HG03060 (cell line): ENCODE measurements at regions not wholly inside any gene's neighbourhood (a gene's known extent, or its start where the extent isn't known, plus 50 kb on each side); places are given as distances from the start of the nearest gene placed in this dataset.

Source experiments
- ATAC-seq: cut with Tn5 transposase; IDR thresholded peaks from one replicate; pipeline ENCODE4 v1.9.1; 2021; ENCODE audit warnings: low read depth, moderate number of reproducible peaks; ENCODE audit not compliant: unreplicated experiment

DNA sequence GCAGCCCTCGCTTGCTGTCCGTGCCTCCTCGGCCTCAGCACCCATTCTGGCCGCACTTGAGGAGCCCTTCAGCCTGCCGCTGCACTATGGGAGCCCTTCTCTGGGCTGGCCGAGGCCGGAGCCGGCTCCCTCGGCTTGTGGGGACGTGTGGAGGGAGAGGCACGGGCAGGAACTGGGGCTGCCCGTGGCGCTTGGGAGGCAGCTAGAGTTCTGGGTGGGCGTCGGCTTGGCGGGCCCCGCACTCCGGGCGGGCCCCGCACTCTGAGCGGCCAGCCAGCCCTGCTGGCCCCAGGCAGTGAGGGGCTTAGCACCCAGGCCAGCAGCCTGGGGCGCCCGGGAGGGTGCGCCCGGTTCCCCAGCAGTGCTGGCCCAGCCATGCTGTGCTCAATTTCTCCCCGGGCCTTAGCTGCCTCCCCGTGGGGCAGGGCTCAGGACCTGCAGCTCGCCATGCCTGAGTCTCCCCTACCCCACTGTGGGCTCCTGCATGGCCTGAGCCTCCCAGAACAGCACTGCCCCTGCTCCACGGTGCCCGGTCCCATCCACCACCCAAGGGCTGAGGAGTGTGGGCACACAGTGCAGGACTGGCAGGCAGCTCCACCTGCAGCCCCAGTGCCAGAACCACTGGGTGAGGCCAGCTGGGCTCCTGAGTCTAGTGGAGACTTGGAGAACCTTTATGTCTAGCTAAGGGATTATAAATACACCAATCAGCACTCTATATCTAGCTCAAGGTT is 240.0 kb upstream of the PRR20A start:
- no peak for ATAC-seq

- no peak for ATAC-seq
Measured at GRCh38 chr13:56902276-56902675, 238.4 kb upstream of the PRR20A start.

DNA sequence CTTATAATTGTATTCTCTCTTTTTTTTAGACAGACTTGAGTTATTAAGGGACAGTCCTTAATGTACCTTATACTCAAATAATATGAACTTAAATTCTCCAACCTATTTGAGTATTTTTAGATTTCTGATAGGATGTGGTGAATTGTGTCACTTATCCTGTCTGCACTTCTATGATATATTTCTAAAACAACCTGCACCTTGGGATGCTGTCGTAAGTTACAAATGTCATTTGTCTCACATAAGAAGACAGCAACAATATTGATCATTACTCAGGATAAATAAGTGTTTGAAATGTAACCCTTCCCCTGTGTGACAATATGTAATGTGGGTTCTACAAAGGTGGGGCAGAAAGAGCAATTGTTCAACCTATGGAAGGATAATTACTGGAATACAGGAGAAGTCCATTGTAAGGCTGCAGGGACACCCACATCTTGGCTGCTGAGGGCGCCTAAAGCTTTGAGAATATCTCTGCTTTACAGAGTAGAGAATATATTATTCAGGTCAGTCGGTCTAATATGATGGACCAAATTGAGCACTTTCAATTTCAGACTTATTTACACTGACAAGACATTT is 236.9 kb upstream of the PRR20A start:
- no peak for ATAC-seq

DNA sequence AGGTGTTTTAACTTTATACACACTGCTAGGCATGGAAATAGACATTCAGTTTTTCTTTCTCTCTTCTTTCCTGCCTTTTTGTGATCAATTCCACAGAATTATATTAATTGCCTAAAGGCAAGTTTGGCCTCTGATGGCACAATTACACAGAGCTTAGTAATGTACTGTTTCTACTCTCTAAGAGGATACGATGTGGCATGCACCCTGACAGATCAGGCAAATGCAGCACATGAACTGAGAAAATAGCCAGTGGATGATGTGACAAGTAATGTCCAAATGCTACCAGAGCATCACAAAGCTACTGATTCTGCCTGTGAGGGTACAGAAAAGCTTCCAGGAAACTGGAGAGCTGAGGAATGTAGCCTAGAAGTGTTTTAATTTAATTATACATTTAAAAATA is 233.8 kb upstream of the PRR20A start:
- ATAC-seq, result no peak

DNA sequence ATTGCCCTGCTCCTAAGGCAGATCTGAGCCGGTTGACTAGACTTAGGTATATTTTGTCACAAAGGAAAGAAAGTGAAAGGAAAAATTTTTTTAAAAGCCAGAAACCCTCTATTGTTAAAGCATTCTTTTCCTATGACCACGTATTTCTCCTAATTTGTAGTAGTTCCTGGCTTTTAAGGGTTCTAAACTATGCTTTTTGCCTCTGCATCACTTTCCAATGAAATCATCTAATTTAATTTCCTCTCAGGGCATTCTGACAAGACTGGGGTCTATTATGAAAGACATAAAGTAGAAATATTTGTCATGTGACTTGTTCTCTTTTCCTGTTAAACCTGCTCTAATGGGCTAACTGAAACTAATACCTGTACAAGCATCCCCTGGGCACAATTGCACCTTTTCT is 233.0 kb upstream of the PRR20A start:
- no peak for ATAC-seq

DNA sequence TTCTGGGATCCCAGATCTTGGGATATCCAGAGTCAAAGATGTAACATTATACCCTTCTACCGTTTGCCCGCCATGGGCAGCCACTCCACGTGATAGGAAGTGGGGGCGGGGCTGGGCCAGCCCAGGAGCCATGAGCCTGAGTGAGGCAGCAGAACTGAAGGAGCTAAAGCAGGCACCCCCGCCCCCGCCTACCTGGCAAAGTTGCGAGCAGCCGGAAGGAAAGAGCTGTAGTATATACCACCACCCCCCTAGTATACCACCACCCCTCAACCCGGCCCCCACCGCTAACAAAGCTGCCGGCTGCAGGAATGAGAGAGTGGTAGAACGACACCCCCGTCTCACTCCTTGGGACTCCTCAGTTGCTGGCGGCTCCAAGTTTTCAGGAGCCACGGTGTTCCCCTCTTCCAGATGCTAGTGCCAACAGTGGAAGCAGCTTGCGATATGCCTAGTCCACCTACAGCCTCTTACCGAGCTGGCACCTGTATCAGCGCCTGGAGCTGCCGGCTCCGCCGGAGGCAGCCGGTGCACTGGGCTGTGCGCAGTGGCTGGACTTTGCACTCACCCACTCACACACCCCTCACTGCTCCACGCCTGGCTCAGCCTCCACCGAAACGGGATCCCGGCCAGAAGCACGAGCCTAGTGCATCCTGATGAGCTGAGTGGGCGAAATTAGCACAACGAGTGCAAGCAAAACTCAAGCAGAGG is 230.7 kb upstream of the PRR20A start:
- no peak for ATAC-seq

GRCh38 chr13:56917966-56918365 is 222.8 kb upstream of the PRR20A start:
- no peak for ATAC-seq

- ATAC-seq, result no peak
Measured at GRCh38 chr13:56923626-56924140, 217.0 kb upstream of the PRR20A start.

DNA sequence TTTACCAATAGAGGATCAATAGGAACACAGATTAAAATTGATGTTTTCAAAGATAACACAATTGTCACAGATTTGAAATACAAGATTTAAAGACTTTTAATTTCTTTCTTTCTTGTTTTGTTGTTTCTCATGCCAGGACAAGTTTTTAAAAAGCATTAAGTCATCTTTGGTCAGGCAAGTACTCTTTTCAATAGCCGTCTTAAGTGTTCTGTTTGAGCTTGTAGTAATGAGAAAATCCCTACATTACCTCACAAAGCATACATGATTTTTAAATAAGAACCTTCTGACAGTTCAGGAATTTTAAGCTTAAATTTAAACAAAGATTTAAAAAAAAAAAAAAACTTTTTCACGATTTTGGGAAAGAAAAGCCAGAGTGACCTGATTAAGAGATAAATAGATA is 216.3 kb upstream of the PRR20A start:
- no peak for ATAC-seq

GRCh38 chr13:56932104-56932503 is 208.6 kb upstream of the PRR20A start:
- no peak for ATAC-seq

- no peak for ATAC-seq
Measured at GRCh38 chr13:56953965-56954364, 186.8 kb upstream of the PRR20A start.

GRCh38 chr13:56975647-56976046 is 165.1 kb upstream of the PRR20A start:
- no peak for ATAC-seq

DNA sequence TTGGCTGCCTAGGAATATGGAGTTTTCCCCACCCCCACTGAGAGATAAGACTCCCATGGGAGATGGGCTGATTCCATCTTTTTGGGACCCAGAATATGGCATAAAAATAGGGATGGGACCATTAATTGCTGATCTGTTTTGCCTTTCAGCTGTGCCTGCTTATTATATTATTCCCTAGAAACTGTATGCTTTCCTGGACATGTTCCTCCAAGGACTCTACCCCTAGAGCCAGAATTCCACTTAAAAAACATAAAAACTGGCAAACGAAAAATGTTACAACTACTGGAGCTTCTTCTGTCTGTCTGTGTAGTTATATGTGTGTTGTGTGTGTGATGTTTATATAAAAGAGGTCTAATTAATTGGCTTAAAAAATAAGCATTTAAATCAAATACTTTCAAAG is 159.9 kb upstream of the PRR20A start:
- ATAC-seq, result no peak

DNA sequence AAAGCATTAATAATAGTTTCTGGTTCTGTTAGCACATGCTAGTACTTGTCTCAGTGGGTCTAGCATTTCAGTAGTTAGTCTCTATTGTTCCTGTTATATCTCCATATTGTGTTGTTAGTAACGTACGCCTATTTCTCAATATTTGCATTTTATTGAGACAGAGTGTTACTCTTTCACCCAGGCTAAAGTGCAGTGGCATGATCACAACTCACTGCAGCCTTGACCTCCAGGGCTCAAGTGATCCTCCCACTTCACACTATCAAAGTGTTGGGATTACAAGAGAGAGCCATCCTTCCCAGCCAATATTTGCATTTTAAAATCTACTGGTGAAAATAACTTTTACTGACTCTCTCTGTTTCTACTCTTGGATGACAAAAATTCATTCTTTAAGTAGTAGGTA is 154.6 kb upstream of the PRR20A start:
- ATAC-seq, result no peak

GRCh38 chr13:56988543-56988942 is 152.2 kb upstream of the PRR20A start:
- no peak for ATAC-seq

- no peak for ATAC-seq
Measured at GRCh38 chr13:57003682-57004081, 137.0 kb upstream of the PRR20A start.

- no peak for ATAC-seq
Measured at GRCh38 chr13:57017357-57017756, 123.4 kb upstream of the PRR20A start.

GRCh38 chr13:57018915-57019314 is 121.8 kb upstream of the PRR20A start:
- no peak for ATAC-seq

DNA sequence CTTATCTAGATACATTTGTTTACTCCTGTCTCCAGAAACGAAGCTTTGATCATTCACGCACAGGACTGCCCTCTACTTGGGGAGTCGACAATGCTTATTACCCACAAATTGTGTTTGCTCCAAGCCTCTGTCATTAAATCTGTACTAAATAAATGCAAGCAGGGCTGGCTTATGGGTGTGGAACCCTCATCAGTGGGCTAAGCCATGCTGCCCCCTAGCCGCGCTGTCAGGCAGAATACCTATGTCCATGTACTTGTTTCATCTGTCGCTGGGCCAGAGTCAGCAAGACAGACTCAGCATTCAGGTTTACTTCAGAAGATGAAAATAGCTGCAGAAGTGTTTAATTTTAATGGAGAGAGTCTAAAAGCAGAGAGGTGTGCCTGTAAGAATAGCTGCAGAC is 110.0 kb upstream of the PRR20A start:
- no peak for ATAC-seq

DNA sequence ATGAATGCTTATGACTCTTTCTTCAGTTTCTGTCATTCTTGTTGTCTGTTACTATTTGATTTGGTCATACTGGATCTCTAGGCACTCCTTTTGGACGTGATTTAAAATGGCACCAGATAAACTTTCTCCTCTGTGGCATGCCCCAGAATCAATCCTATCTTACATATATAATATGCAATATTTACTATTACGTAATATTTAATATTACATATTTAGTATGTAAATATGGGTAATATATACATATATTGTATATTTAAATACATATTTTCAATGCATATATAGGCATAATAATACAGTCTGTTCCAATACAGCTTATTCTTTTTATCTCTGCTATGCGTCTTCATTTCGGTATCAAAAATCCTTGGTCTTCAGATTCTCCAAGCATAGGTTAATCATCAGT is 104.4 kb upstream of the PRR20A start:
- no peak for ATAC-seq

- ATAC-seq, result no peak
Measured at GRCh38 chr13:57044910-57045309, 95.8 kb upstream of the PRR20A start.
